Embryonic facial prominence (tissue), 1 donor: ENCODE measurements at regions not wholly inside any gene's neighbourhood (a gene's known extent, or its start where the extent isn't known, plus 50 kb on each side); places are given as distances from the start of the nearest gene placed in this dataset.
"Not testable (repeated sequence)": the region's sequence is repeated elsewhere in the genome, so short reads cannot be mapped to it uniquely, and the experiment has no call there.

Experiments
- DNase-seq: peaks from one replicate; pipeline ENCODE4 v3.0.0-alpha.2; 2016; ENCODE audit errors: extremely low spot score

GRCh38 chr15:35282965-35283496 is 197.9 kb upstream of the NANOGP8 start:
- no peak for DNase-seq

GRCh38 chr15:35281515-35281914 is 196.4 kb upstream of the NANOGP8 start:
- DNase-seq = no peak

DNA sequence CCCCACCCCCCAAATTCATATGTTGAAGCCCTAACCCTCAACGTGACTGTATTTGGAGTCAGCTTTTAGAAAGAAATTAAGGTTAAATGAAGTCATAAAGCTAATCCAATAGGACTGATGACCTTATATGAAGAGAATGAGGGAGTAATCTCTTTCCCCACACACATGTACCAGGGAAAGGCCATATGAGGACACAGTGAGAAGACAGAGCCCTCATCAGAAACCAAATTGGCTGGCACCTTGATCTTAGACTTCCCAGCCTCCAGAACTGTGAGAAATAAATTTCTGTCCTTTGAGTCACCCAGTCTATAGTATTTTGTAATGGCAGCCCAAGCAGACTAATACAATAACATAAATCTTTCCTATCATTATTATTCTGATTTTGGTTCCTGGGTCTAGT is 194.7 kb upstream of the NANOGP8 start:
- no peak for DNase-seq

GRCh38 chr15:35271371-35272043 is 186.4 kb upstream of the NANOGP8 start:
- DNase-seq = no peak

DNA sequence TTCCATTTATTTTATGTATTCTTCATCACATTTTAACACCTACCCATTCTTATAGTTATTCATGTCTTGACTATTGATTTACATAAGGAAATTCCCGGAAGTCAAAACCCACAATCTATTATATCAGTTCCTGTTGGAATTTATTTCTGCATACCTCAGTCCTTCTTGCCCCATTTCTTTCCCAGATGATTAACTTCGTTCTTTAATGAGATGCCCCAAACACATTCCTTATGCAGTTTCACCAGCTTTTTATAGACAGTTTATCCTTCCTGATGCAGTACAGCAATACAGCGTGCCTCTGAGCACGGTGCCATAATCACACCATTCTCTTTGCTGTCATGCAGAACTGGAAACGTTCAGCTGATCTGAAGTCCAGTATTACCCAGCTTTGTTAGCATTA is 175.8 kb upstream of the NANOGP8 start:
- DNase-seq = no peak

GRCh38 chr15:35260274-35260673 is 175.2 kb upstream of the NANOGP8 start:
- not testable (repeated sequence) for DNase-seq

DNA sequence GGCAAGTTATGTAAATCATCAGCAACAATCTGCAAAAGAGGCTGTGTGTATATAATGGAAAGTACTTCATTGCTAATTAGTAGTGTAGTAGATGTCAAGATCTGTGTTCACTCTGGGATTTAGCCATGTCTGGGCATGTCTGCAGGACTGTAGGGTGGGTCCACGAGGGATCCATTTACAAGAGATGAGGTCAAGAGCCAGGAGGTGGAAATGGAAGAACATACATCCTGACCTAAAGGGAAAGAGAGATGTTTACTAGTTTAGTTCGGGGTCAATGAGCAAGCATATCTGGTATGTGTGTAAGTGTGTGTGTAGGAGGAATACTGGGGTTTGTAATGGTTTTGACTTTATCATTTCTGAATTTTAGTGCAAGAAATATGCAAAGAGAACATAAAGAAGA is 171.5 kb upstream of the NANOGP8 start:
- no peak for DNase-seq

GRCh38 chr15:35256141-35256540 is 171.0 kb upstream of the NANOGP8 start:
- DNase-seq = no peak

- not testable (repeated sequence) for DNase-seq
Measured at GRCh38 chr15:35254908-35255307, 169.8 kb upstream of the NANOGP8 start.

DNA sequence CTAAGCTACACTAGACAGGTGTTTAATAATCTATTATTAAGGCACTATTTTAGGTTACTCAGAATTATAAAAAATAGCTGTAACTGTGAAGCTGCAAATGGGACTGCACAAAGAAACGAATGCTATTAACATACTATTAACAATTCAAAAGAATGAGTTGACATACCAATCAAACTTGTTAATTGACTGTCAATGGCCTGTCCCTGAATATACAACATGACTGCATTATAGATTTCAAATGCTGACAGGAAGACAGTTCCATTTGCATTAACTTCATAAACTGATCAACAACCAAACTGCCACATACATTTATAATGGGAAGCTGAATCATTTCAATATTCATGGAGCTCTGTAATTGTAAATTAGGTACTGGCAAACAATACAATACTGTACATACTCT is 169.0 kb upstream of the NANOGP8 start:
- no peak for DNase-seq

DNA sequence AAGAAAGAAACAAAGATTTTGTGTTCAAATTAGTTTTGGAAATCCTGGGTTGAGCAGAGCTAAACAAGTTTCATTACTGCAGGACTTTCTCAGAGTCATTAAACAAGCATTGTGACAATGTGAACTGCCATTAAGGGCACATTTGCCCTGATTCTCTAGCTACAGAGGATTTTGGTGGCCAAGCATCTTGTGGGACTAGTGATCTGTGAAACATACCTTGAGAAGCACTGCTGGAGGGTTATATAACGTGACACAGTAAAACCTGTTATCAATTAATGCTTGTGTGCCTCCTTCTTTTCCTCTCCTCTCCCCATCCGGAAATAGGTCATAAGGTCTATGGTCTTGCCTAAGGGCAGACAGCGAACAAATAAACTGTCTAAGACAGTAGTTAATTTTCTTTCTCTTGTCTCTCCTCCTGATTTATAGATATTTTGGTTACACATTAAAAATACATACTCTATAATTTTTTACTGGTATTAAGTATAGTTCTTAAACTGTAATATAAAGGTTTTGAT is 167.3 kb upstream of the NANOGP8 start:
- DNase-seq = no peak

DNA sequence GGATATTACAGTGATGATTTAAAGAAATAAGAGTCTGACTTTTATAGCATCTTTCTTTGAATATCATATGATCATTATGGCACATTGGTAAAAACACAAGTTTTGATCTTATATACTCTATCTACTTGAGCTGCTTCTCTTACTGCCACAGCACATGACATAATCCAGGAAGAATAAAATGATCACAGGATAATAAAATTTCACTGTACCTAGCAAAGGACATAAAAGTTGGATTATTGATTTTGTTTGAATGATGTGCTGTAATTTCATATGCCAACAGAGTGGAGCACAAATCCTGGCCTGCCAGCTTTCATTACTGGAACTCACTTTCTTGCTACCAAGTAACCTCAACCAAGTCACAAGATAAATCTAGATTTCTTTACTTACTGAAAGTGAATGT is 162.1 kb upstream of the NANOGP8 start:
- DNase-seq = no peak

DNA sequence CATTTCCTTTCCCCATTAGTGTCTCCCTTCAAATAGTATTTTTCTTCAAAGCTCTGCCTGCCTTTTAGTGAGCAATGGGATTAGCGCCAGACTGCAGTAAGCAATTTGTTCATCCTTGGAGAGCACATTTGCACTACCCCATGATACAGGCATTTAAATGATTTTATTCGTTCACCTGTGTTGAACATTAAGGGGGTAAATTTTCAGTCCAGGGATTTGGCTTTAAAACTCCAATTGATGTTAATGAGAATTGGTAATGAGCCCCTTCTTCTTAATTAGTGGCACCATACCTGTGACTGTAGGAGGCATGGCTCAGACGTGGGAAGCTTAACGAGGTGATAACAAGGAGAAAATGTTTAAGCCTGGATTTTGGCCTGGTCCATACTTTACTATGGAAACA is 161.4 kb upstream of the NANOGP8 start:
- DNase-seq = no peak

DNA sequence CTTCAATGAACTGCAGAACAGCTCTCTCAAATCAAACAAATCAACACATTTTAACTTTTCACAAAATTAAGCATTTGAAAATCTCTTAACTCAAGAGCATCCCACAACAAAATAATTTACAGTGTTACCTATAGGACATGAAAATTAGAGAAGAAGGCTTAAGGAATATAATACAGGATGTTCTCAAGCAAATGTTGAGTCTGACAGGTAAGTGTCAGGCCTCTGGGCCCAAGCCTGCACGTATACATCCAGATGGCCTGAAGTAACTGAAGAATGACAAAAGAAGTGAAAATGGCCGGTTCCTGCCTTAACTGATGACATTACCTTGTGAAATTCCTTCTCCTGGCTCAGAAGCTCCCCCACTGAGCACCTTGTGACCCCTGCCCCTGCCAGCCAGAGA is 160.6 kb upstream of the NANOGP8 start:
- DNase-seq = not testable (repeated sequence)

DNA sequence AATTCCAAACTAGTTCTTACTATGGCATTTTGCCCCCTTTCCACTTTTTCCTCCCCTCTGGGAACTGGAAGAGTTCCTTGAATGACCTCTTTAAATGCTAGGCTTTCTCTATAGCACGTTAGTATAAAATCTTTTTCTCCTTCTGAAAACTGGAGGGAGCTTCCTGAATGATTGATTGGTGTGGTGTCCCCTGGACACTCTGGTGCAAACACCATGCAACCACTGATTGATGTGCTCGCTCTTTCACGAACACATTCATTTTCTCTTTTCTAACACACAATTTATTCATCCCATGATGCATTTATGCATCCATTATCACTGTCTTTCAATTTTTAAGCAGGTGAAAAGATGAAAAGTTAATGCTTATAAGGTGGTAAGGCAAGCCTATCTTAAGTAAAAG is 159.1 kb upstream of the NANOGP8 start:
- DNase-seq = no peak

DNA sequence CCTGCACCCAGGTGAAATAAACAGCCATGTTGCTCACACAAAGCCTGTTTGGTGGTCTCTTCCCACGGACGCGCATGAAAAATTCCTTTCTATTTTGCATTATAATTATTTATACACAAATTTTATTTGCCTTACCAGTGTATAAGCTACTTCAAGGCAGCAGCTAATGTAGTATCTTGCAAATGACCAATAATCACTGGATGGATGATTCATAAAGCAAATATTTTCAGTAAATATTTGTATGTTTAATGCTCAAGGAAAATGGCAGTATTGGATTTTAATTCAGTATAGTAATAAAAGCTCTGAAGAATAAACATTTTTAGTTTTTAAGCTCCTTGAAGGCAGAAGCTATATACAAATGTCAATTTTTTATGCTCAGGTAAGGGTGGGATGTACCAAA is 158.7 kb upstream of the NANOGP8 start:
- no peak for DNase-seq

DNA sequence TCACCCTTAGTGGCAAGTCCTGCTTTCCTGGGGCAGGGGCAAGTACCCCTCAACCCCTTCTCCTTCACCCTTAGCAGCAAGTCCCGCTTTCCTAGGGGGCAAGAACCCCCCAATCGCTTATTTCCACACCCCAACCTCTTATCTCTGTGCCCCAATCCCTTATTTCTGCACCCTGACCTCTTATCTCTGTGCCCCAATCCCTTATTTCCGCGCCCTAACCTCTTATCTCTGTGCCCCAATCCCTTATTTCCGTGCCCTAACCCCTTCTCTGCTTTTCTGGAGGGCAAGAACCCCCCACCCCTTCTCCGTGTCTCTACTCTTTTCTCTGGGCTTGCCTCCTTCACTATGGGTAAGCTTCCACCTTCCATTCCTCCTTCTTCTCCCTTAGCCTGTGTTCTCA is 154.6 kb upstream of the NANOGP8 start:
- not testable (repeated sequence) for DNase-seq

DNA sequence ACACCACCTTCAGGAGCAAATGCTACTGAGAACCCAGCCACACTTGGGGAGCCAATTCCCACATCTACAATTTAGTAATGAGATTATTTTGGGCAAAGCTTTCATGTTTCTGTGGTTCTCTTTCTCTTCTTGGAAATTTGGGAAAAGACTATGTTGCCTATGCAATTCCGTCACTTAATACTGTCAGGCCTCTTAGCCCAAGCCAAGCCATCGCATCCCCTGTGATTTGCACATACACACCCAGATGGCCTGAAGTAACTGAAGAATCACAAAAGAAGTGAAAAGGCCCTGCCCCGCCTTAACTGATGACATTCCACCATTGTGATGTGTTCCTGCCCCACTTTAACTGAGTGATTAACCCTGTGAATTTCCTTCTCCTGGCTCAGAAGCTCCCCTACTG is 153.4 kb upstream of the NANOGP8 start:
- DNase-seq = not testable (repeated sequence)

GRCh38 chr15:35229085-35229484 is 144.0 kb upstream of the NANOGP8 start:
- DNase-seq = no peak

DNA sequence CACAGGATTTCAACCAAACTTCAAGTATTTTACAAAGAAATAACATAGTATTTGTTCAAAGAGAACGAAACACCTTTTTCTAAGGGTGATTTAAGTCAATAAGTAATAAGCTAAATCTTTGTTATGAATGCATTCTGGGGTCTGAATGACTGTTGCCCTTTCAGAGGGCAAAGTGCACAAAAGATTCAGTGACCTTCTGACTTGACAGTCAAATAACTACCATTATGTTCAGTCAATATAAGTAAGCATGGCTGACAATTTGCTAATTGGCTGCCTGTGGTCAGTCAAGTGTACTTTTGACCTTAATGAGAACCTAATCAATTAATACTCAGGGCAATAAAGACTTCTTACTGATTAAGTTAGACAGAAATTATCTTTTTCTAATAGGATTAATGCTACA is 133.1 kb upstream of the NANOGP8 start:
- no peak for DNase-seq

GRCh38 chr15:35215093-35215492 is 130.0 kb upstream of the NANOGP8 start:
- DNase-seq = no peak

DNA sequence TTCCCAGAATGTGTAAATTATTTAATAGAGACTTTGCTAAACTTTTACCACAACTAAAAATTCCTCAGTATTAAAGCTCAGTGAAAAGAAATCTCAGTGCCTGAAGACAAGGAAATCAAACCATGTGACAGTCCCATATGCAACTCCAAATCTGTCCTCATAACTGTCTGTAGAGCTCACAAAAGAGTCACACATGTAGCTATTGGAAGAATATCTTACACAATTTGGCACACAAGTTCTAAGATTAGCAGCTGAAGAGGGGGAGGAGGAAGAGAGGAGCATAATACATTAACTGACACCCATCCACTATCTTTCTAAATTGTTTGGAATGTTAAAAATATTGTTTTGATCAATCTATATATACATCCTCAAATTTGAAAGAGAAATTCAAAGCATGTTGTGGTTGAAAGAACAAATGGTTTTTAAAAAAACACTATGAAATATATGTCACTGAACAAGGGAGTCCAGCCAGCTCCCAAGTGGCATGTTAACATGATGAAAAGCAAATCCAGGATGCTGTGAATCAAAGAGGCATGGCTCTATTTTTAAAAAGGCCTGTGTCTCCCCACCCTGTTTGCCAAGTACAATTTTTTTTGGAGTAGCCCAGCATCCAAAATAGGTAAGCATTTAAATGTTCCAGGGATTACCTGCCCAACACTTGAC is 126.3 kb upstream of the NANOGP8 start:
- DNase-seq = no peak

DNA sequence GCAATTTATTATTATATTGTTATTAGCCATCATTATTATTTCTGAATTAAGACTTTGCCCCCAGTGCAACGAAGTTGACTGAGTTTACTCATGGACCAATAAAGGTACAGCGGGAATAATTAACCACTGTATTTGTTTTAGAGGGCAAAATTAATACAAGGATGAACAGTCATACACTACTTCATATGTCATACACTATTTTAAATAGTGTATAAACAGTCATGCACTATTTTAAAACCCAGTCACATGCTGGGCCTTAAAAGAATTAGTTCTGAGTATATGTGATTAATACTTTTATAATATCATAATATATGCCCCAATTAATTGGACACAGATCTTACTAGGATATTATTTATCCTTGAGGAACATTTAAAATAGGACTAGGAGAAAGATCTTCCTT is 125.3 kb upstream of the NANOGP8 start:
- no peak for DNase-seq
